GM12878 (cell line): ENCODE measurements at regions not wholly inside any gene's neighbourhood (a gene's known extent, or its start where the extent isn't known, plus 50 kb on each side); places are given as distances from the start of the nearest gene placed in this dataset.

ENCODE experiments used
- ATAC-seq: fragments of 200-7000 bp; cut with Tn5 transposase; 3 replicates; pipeline ENCODE4 v1.9.1; 2020; ENCODE audit warnings: mild to moderate bottlenecking, moderate library complexity
- BruUV-seq: library from RNA; stranded (reverse); fragments of 400-500 nt; replicated peaks from 2 replicates; lab custom pipeline; 2021; lab: Mats Ljungman, UMichigan
- CTCF ChIA-PET: fragments of 300-600 bp; sonication (Branson Sonifier 250); formaldehyde crosslinking; extraction: SDS; loops from one replicate; lab custom pipeline; 2021; ENCODE audit warnings: inconsistent platforms; lab: Yijun Ruan, JAX
- POLR2A ChIA-PET: fragments of 350-600 bp; formaldehyde crosslinking; extraction: SDS; loops from one replicate; lab custom pipeline; 2021; ENCODE audit warnings: inconsistent platforms; lab: Charles Lee
- RAD21 ChIA-PET: fragments of 300-600 bp; sonication (Branson Sonifier 250); formaldehyde crosslinking; loops from one replicate; lab custom pipeline; 2023; ENCODE audit warnings: antibody characterized with exemption; ENCODE audit not compliant: unreplicated experiment; lab: Charles Lee
- SMC1A ChIA-PET: fragments of 300-600 bp; sonication (Branson Sonifier 250); formaldehyde crosslinking; loops from one replicate; lab custom pipeline; 2023; ENCODE audit not compliant: unreplicated experiment, uncharacterized antibody; lab: Charles Lee
- DNase-seq: peaks from one replicate; pipeline ENCODE4 v3.0.0-alpha.2; 2011; ENCODE audit warnings: low read depth, low spot score
- FAIRE-seq: peaks from 3 replicates; lab custom pipeline; 2011; peaks lifted over from hg19 to GRCh38; lab: Jason Lieb, UNC
- H2AFZ ChIP-seq: 2 replicates; pipeline ENCODE4 v1.6.0; 2011; ENCODE audit warnings: low read depth, low read length, control low read depth; ENCODE audit not compliant: control insufficient read depth
- H3K27ac ChIP-seq: 2 replicates; pipeline ENCODE4 v1.5.1; 2011; ENCODE audit warnings: control low read depth; ENCODE audit not compliant: control insufficient read depth, insufficient read depth
- H3K27me3 ChIP-seq, 2 experiments: replicated peaks in 1 of 2; 2 replicates each; pipeline versions ENCODE4 v1.6.0 to v1.6.1; 2011; ENCODE audit warnings: low read length in 1 of 2; ENCODE audit not compliant: control insufficient read depth in 2 of 2, insufficient read depth in 2 of 2
- H3K36me3 ChIP-seq, 2 experiments: 2 replicates each; pipeline ENCODE4 v1.5.1; 2011; ENCODE audit warnings: low read length in 1 of 2; ENCODE audit not compliant: control insufficient read depth in 2 of 2, insufficient read depth in 2 of 2
- H3K4me1 ChIP-seq: 2 replicates; pipeline ENCODE4 v1.6.1; 2011; ENCODE audit warnings: mild to moderate bottlenecking, low read length, moderate library complexity, mixed read lengths; ENCODE audit not compliant: control insufficient read depth, insufficient read depth
- H3K4me2 ChIP-seq: 2 replicates; pipeline ENCODE4 v1.6.0; 2011; ENCODE audit warnings: control low read depth; ENCODE audit not compliant: control insufficient read depth, insufficient read depth
- H3K4me3 ChIP-seq: fragments of 200-600 bp; sonication (generic); 2 replicates; pipeline ENCODE4 v1.5.1; 2016
- H3K79me2 ChIP-seq: 2 replicates; pipeline ENCODE4 v1.6.0; 2011; ENCODE audit warnings: low read length; ENCODE audit not compliant: control insufficient read depth, insufficient read depth
- H3K9ac ChIP-seq: 2 replicates; pipeline ENCODE4 v1.8.0; 2011; ENCODE audit warnings: low read length, control low read depth, mixed read lengths; ENCODE audit not compliant: control insufficient read depth, insufficient read depth
- H3K9me3 ChIP-seq: replicated peaks from 3 replicates; pipeline ENCODE4 v1.5.1; 2011; ENCODE audit warnings: mild to moderate bottlenecking, low read length; ENCODE audit not compliant: control insufficient read depth, insufficient read depth
- H4K20me1 ChIP-seq: 2 replicates; pipeline ENCODE4 v1.6.0; 2011; ENCODE audit not compliant: control insufficient read depth, insufficient read depth
- BHLHE40 ChIP-seq, 2 experiments: fragments of 450-650 bp in 1 of 2; IDR thresholded peaks; 2 replicates each; pipeline ENCODE4 v1.6.1; 2011 to 2017; ENCODE audit warnings: low read depth in 2 of 2, borderline replicate concordance in 1 of 2, improper control_type of control experiment in 1 of 2, low read length in 1 of 2, mild to moderate bottlenecking in 1 of 2
- EZH2 ChIP-seq: IDR thresholded peaks from 2 replicates; pipeline ENCODE4 v1.6.1; 2012; ENCODE audit warnings: low read depth, mild to moderate bottlenecking, control low read depth, inconsistent platforms, low read length, borderline replicate concordance; ENCODE audit not compliant: control insufficient read depth
- RUNX3 ChIP-seq: IDR thresholded peaks from 2 replicates; pipeline ENCODE4 v1.6.1; 2012; ENCODE audit warnings: low read length, inconsistent platforms
- SP1 ChIP-seq: IDR thresholded peaks from one replicate; pipeline ENCODE4 v1.6.1; 2011; ENCODE audit warnings: low read depth, low read length
- WGBS: methylation state at CpG from one replicate; pipeline ENCODE4 v1.1.6; 2016; ENCODE audit warnings: low lambda C conversion rate; ENCODE audit not compliant: insufficient replicate concordance, insufficient coverage; ENCODE audit errors: missing lambda C conversion rate; 5-methylcytosine and 5-hydroxymethylcytosine counted together
- in situ Hi-C: fragments of 300-500 bp; cut with MboI; formaldehyde crosslinking; loops from 9 replicates; pipeline ENCODE4 v1.14.3; 2018; ENCODE audit warnings: mixed read lengths
- intact Hi-C: fragments of 100-400 bp; cut with micrococcal nuclease; formaldehyde crosslinking; loops from one replicate; pipeline ENCODE4 v1.14.2; 2022; ENCODE audit not compliant: unreplicated experiment
- TF ChIP-seq, protein P1 (sequence below): fragments of 450-650 bp; formaldehyde crosslinking; IDR thresholded peaks from 2 replicates; pipeline ENCODE4 v1.4.0; 2020; ENCODE audit warnings: mild to moderate bottlenecking, moderate library complexity

DNA sequence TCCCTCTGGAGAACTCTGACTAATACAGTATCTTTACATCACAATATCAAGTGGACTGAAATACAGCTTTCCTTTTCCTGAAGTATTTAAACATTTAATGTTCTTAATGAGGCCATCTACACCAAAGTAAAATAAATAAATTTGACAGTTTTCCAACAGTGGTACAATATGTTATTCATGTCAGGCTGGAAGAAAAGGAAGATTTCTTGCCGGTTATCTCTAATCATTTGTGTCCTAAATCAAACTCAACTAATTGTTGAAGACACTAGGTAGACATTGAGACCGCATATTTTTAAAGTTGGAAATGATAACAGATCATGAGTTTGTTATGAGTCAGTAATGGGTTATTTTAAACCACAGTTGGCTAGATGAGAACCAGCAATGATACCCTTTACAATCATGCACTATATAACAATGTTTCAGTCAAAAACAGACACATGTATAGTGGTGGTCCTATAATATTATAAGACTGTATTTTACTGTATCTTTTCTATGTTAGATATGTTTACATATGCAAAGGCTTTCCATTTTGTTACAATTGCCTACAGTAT is 241.6 kb downstream of the LMBRD1 start:
- ChIA-PET RAD21 (no interaction called here), CTCF (no interaction called here), POLR2A (no interaction called here), SMC1A (interaction anchor here (0.7 kb wide), 1 partner anchor 17 kb away, joined by 3 read pairs; no protein-coding TSS in a partner anchor)
- Histone ChIP-seq H3K79me2 (no peaks in the 10 kb centered on the region), H4K20me1 (no peaks in the 10 kb centered on the region), H3K36me3 (no peaks in the 10 kb centered on the region), H3K9ac (no peak overlapping the region), H3K27ac (no peak overlapping the region), H3K27me3 (no peaks in the 10 kb centered on the region), H3K4me1 (no peaks in the 10 kb centered on the region), H2AFZ (no peak overlapping the region), H3K9me3 (no peaks in the 10 kb centered on the region), H3K4me3 (no peak overlapping the region), H3K4me2 (no peak overlapping the region)
- DNase-seq (no peak), ATAC-seq (no peak), FAIRE-seq (no peak)
- in situ Hi-C loops = no loop called here
- intact Hi-C loops = no loop called here
- TF ChIP-seq SP1 = no peak
- TF ChIP-seq, protein P1, sequence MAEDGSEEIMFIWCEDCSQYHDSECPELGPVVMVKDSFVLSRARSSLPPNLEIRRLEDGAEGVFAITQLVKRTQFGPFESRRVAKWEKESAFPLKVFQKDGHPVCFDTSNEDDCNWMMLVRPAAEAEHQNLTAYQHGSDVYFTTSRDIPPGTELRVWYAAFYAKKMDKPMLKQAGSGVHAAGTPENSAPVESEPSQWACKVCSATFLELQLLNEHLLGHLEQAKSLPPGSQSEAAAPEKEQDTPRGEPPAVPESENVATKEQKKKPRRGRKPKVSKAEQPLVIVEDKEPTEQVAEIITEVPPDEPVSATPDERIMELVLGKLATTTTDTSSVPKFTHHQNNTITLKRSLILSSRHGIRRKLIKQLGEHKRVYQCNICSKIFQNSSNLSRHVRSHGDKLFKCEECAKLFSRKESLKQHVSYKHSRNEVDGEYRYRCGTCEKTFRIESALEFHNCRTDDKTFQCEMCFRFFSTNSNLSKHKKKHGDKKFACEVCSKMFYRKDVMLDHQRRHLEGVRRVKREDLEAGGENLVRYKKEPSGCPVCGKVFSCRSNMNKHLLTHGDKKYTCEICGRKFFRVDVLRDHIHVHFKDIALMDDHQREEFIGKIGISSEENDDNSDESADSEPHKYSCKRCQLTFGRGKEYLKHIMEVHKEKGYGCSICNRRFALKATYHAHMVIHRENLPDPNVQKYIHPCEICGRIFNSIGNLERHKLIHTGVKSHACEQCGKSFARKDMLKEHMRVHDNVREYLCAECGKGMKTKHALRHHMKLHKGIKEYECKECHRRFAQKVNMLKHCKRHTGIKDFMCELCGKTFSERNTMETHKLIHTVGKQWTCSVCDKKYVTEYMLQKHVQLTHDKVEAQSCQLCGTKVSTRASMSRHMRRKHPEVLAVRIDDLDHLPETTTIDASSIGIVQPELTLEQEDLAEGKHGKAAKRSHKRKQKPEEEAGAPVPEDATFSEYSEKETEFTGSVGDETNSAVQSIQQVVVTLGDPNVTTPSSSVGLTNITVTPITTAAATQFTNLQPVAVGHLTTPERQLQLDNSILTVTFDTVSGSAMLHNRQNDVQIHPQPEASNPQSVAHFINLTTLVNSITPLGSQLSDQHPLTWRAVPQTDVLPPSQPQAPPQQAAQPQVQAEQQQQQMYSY = no peak
- TF ChIP-seq RUNX3 = peak; percentile 49; the same call in 1 of the 2 replicates
- no peak for TF ChIP-seq BHLHE40 (IDR thresholded peaks at IDR 0.05; ENCODE audit: borderline replicate concordance in 1 of 2, low read depth in 2 of 2, low read length in 1 of 2)
- no peak for TF ChIP-seq EZH2
- 18% methylated on average over 2 of the region's 2 CpGs for WGBS
- BruUV-seq = no TSS peak
